NCI-H2227 treated with DMSO at 0.1 percent for 48 hours (cell line): ENCODE measurements at regions not wholly inside any gene's neighbourhood (a gene's known extent, or its start where the extent isn't known, plus 50 kb on each side); places are given as distances from the start of the nearest gene placed in this dataset.
"Not testable (repeated sequence)": the region's sequence is repeated elsewhere in the genome, so short reads cannot be mapped to it uniquely, and the experiment has no call there.

Source experiments
- DNase-seq: peaks from one replicate; lab custom pipeline; 2025; lab: John Stamatoyannopoulos, UW

- DNase-seq = no peak
Observed at GRCh38 chr5:20832204-20833080, 844.4 kb upstream of the CDH18 start.

DNA sequence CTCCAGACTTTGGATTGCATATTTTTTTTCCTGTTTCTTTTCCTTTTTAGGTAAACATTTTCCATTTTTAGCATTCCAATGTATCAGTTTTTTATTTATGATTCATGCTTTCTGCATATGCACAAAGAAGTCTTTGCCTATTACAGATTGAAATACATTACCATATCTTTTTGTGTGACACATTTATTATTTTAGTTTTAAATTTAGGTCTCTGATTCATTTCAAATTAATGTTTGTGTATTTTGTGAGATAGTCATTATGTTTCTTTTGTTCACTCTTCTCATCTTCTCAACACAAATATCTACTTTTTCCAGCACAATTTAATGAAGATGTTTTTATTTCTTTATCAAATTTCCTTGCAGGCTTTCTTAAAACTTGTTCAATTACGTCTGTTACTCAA, 838.0 kb upstream of the CDH18 start:
- not testable (repeated sequence) for DNase-seq

DNA sequence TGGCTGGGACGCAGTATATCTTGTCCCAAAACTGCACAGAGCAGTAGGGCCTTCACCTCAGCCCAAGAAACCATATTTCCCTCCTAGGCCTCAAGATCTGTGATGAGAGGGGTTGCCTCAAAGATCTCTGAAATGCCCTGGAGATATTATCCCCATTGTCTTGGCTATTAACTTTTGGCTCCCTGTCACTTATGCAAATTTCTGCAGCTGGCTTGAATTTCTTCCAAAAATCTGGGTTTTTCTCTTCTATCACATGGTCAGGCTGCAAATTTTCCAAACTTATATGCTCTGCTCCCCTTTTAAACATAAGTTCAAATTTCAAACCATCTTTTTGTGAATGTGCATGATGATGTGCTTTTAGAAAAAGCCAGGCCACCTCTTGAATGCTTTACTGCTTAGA, 809.2 kb upstream of the CDH18 start:
- not testable (repeated sequence) for DNase-seq

GRCh38 chr5:20784755-20785154, 796.8 kb upstream of the CDH18 start:
- not testable (repeated sequence) for DNase-seq

- not testable (repeated sequence) for DNase-seq
Observed at GRCh38 chr5:20783484-20783883, 795.5 kb upstream of the CDH18 start.

DNA sequence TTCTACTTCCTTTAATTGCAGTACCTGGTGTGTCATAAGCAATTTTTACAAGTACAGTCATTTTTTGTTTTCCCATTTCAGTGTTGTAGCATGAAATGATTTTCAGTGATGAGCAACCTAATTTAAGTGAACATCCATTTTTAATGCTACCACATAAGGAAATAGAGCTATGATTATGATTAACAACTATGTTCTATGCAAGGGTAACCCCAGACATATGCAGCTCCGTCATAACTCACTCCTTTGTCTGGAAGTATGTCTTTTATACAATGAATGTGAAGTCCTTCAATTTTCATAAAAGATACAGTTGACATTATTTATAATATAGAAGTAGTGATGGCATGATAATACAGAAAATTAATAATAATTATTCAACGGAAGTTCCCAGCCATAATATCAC, 783.3 kb upstream of the CDH18 start:
- DNase-seq = not testable (repeated sequence)

GRCh38 chr5:20765074-20765473, 777.1 kb upstream of the CDH18 start:
- DNase-seq = not testable (repeated sequence)

- DNase-seq = not testable (repeated sequence)
Observed at GRCh38 chr5:20759459-20759858, 771.5 kb upstream of the CDH18 start.

- DNase-seq = not testable (repeated sequence)
Observed at GRCh38 chr5:20752179-20752578, 764.2 kb upstream of the CDH18 start.

GRCh38 chr5:20735715-20736114, 747.7 kb upstream of the CDH18 start:
- DNase-seq = not testable (repeated sequence)

- not testable (repeated sequence) for DNase-seq
Observed at GRCh38 chr5:20732223-20732622, 744.2 kb upstream of the CDH18 start.

DNA sequence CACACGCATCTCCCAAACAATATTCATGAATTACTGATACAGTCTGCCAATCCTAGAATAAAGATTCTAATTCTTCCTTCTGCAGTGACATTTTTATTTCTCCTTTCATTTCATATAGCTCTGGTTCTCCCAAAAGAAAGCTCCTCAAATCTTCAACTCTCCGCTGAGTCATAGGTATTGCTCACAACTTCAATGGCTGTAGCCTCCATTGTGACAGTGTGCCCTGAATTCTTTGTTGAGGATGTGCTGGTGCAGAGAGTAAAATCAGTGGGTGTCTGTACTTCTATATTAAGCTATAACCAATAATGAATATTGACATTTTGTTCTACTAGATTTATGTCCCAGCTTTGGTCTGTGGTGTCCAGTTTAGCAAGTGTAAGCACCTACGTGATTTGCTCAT, 733.3 kb upstream of the CDH18 start:
- DNase-seq = not testable (repeated sequence)

DNA sequence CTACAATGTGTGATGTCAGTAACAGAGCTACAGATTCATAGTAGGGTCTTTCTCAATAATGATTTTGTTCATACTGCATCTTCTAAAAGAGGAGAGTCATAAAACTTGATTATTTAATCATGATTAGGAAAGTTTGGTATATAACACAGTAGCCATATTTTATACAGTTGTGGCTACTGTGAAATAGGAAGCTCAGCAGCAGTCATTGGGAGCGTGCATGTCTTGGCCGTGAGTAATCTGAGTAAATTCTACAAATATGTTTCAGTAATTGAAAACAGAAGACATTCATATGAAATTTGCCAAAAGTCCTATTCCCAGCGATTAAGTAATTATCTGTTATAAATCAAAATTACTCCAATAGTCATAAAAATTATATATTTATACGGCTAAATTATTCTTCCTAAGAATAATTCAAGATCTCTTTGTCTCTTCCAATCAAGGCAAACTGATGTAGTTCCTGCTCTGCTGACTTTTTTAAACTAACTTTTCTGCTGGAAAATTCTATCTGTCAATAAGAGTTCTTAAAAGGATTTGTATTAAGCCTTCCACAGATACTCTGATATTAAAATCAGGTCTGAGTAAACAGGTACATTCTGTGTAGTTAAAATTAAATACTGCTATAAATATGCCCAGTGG, 723.6 kb upstream of the CDH18 start:
- not testable (repeated sequence) for DNase-seq

- not testable (repeated sequence) for DNase-seq
Observed at GRCh38 chr5:20707634-20708033, 719.6 kb upstream of the CDH18 start.

DNA sequence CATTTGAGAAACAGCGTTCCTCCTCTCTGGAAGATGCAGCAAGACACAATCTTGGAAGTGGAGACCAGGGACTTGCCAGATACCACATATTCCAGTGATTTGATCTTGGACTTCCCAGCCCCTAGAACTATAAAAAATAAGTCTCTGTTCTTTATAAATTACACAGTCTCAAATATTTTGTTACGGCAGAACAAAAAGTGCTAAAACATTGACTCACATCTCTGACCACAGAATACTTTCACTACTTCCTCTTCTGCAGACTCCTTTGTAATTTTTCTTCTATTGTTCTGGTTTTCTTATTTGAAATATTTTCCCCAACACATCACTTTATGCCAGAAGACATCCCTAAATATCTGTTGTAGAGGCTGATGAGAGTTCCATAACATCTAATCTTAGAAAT, 706.1 kb upstream of the CDH18 start:
- no peak for DNase-seq

GRCh38 chr5:20692913-20693312, 704.9 kb upstream of the CDH18 start:
- no peak for DNase-seq

DNA sequence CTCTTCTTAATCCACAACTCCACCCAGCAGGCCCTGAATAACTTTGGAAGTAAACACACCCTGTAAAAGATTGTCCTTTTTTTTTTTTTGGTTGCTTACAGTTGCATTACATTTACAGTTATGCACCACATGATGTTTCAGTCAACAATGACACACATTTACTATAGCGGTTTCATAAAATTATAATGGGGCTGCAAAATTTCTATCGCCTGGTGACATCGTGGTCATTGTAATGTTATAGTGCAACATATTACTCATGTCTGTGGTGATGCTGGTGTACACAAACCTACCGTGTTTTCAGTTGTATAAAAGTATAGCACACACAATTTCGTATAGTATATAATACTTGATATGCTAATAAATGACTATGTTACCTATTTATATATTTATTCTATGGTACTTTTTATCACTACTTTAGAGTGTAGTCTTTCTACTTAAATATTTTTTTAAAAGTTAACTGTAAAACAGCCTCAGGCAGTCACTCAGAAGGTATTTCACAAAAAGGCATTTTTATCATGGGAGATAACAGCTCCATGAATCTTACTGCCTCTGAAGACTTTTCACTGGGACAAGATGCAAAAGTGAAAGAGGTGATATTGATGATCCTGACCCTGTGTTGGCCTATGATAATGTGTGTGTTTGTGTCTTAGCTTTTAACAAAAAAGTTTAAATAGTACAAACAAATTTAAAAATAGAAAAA, 695.4 kb upstream of the CDH18 start:
- no peak for DNase-seq

GRCh38 chr5:20680718-20681302, 692.8 kb upstream of the CDH18 start:
- DNase-seq = no peak

- no peak for DNase-seq
Observed at GRCh38 chr5:20678814-20679298, 690.9 kb upstream of the CDH18 start.

GRCh38 chr5:20678386-20678785, 690.4 kb upstream of the CDH18 start:
- no peak for DNase-seq

DNA sequence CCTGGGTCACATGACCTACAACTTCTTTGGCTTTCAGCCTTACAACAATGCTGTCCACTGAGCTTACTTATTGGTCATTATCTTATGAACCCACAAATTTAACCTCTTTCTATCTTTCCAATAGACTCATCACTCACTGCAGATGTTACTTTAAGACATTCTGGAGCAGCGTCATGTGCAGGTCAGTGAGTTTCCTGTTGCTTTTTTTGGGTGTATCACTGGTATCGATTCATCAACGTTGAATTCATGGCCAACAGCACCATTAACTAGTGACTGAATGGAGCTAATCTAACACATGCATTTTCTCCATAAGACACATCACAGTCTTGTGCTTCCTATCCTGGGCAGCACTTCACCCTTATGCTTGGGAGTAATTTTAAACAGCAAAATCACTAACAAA, 672.6 kb upstream of the CDH18 start:
- DNase-seq = no peak

DNA sequence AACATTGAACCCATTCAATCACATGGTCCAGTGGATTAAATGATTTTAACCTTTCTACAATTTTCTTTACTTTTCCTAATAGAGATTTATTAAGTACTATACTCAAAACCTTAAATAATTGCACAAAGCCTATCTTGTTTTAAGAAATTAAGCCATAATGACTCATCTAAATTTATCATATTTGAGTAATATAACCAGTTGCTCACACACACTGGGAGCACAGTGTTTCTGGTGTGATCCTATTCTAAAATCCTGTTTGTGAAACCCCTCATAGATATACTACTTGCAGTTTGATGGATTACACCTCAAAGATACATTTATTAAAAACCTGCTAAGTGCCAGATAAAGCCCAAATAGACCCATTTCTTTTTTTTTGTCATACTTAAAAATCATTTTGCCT, 668.3 kb upstream of the CDH18 start:
- no peak for DNase-seq
